Activated effector memory CD4-positive, alpha-beta T cell treated with Interleukin-2 at 50 U/mL for 16 hours (primary cell): ENCODE measurements at regions not wholly inside any gene's neighbourhood (a gene's known extent, or its start where the extent isn't known, plus 50 kb on each side); places are given as distances from the start of the nearest gene placed in this dataset.

Experiments
- DNase-seq: peaks from one replicate; pipeline ENCODE4 v3.0.0-alpha.2; 2020

GRCh38 chrX:125012585-125012984 lies 307.1 kb upstream of the TEX13C start:
- no peak for DNase-seq

GRCh38 chrX:125029131-125029530 lies 290.5 kb upstream of the TEX13C start:
- no peak for DNase-seq
